Neural cell (in vitro differentiated cells): ENCODE measurements at regions not wholly inside any gene's neighbourhood (a gene's known extent, or its start where the extent isn't known, plus 50 kb on each side); places are given as distances from the start of the nearest gene placed in this dataset.

ENCODE experiments used
- H2AFZ ChIP-seq: fragments of 200-600, 300-800 bp; sonication (generic), shearing (Covaris generic); 2 replicates; pipeline ENCODE4 v1.6.0; 2014; ENCODE audit warnings: low read depth, mild to moderate bottlenecking, antibody characterized with exemption, low read length, moderate library complexity
- H3F3A ChIP-seq: fragments of 200-600 bp; shearing (Covaris generic); 2 replicates; pipeline ENCODE4 v1.6.1; 2016; ENCODE audit warnings: mild to moderate bottlenecking, moderate library complexity, mixed read lengths, antibody characterized with exemption, low read length; ENCODE audit not compliant: insufficient read depth, poor library complexity, severe bottlenecking
- H3K27ac ChIP-seq: fragments of 200-600, 300-800 bp; sonication (generic), shearing (Covaris generic); 2 replicates; pipeline ENCODE4 v1.5.1; 2014; ENCODE audit warnings: mild to moderate bottlenecking, low read length, moderate library complexity
- H3K27me3 ChIP-seq: fragments of 300-800, 200-600 bp; sonication (generic), shearing (Covaris generic); 2 replicates; pipeline ENCODE4 v1.6.0; 2014; ENCODE audit warnings: mild to moderate bottlenecking, low read depth, low read length, moderate library complexity; ENCODE audit not compliant: insufficient read depth
- H3K36me3 ChIP-seq: fragments of 300-800, 200-600 bp; sonication (generic), shearing (Covaris generic); 2 replicates; pipeline ENCODE4 v1.5.1; 2014; ENCODE audit warnings: mild to moderate bottlenecking, antibody characterized with exemption, low read length, moderate library complexity; ENCODE audit not compliant: insufficient read depth
- H3K4me2 ChIP-seq: fragments of 300-800, 200-600 bp; sonication (generic), shearing (Covaris generic); 2 replicates; pipeline ENCODE4 v1.6.0; 2014; ENCODE audit warnings: mild to moderate bottlenecking, low read length
- H3K4me3 ChIP-seq: fragments of 300-800, 200-600 bp; sonication (generic), shearing (Covaris generic); 2 replicates; pipeline ENCODE4 v1.5.1; 2014; ENCODE audit warnings: mild to moderate bottlenecking, low read length, moderate library complexity
- H3K79me2 ChIP-seq: fragments of 200-600 bp; shearing (Covaris generic); replicated peaks from 2 replicates; pipeline ENCODE4 v1.6.0; 2014; ENCODE audit warnings: mild to moderate bottlenecking, low read length, moderate library complexity; ENCODE audit not compliant: insufficient read depth
- H3K9ac ChIP-seq: fragments of 300-800, 200-600 bp; sonication (generic), shearing (Covaris generic); 2 replicates; pipeline ENCODE4 v1.6.1; 2016; ENCODE audit warnings: mild to moderate bottlenecking, low read length, mixed read lengths
- H3K9me2 ChIP-seq: fragments of 200-600 bp; shearing (Covaris generic); 2 replicates; pipeline ENCODE4 v1.6.1; 2016; ENCODE audit warnings: mild to moderate bottlenecking, low read length, mixed read lengths; ENCODE audit not compliant: insufficient read depth
- H3K9me3 ChIP-seq: fragments of 200-600, 300-800 bp; sonication (generic), shearing (Covaris generic); 2 replicates; pipeline ENCODE4 v1.6.1; 2016; ENCODE audit warnings: mild to moderate bottlenecking, mixed run types, low read length, moderate library complexity, mixed read lengths
- H4K20me1 ChIP-seq: fragments of 200-600 bp; shearing (Covaris generic); 2 replicates; pipeline ENCODE4 v1.6.1; 2016; ENCODE audit warnings: mild to moderate bottlenecking, mixed run types; ENCODE audit not compliant: insufficient read depth
- CTCF ChIP-seq: fragments of 450-650 bp; IDR thresholded peaks from 2 replicates; pipeline ENCODE4 v1.5.1; 2014; ENCODE audit warnings: antibody characterized with exemption, mild to moderate bottlenecking, moderate library complexity; ENCODE audit not compliant: poor library complexity, severe bottlenecking
- EP300 ChIP-seq: fragments of 450-650 bp; conservative IDR thresholded peaks from 2 replicates; pipeline ENCODE4 v1.6.1; 2014; ENCODE audit warnings: antibody characterized with exemption, mild to moderate bottlenecking, moderate library complexity; ENCODE audit not compliant: poor library complexity, severe bottlenecking
- EZH2 ChIP-seq: fragments of 200-600, 300-800 bp; shearing (Covaris generic), sonication (generic); IDR thresholded peaks from 2 replicates; pipeline ENCODE4 v1.6.1; 2014; ENCODE audit warnings: antibody characterized with exemption, low read length, borderline replicate concordance, mild to moderate bottlenecking; ENCODE audit not compliant: insufficient read depth, poor library complexity, severe bottlenecking
- MXI1 ChIP-seq: fragments of 450-650 bp; conservative IDR thresholded peaks from 2 replicates; pipeline ENCODE4 v1.6.1; 2014; ENCODE audit warnings: antibody characterized with exemption, mild to moderate bottlenecking; ENCODE audit not compliant: poor library complexity, severe bottlenecking
- POLR2AphosphoS5 ChIP-seq: IDR thresholded peaks from 2 replicates; pipeline ENCODE4 v1.6.1; 2012
- RAD21 ChIP-seq: fragments of 450-650 bp; conservative IDR thresholded peaks from 2 replicates; pipeline ENCODE4 v1.6.1; 2014; ENCODE audit warnings: antibody characterized with exemption, mild to moderate bottlenecking, moderate library complexity
- REST ChIP-seq: IDR thresholded peaks from 2 replicates; pipeline ENCODE4 v1.6.1; 2012; ENCODE audit warnings: borderline replicate concordance
- SMC3 ChIP-seq: fragments of 450-650 bp; conservative IDR thresholded peaks from 2 replicates; pipeline ENCODE4 v1.6.1; 2014; ENCODE audit warnings: antibody characterized with exemption, mild to moderate bottlenecking, moderate library complexity; ENCODE audit not compliant: poor library complexity
- TAF1 ChIP-seq: IDR thresholded peaks from 2 replicates; pipeline ENCODE4 v1.6.1; 2012; ENCODE audit warnings: low read depth

GRCh38 chr1:53381790-53382401, 54.0 kb upstream of the LRP8 start:
- no peaks in the 10 kb centered on the region for H3K9me2 ChIP-seq
- H3K9ac ChIP-seq = no peak overlapping the region
- H3K27me3 ChIP-seq = no peaks in the 10 kb centered on the region
- no peak overlapping the region for H2AFZ ChIP-seq
- no peak overlapping the region for H3K4me3 ChIP-seq
- H3K27ac ChIP-seq = no peak overlapping the region
- no peaks in the 10 kb centered on the region for H3K9me3 ChIP-seq
- no peaks in the 10 kb centered on the region for H4K20me1 ChIP-seq
- no peaks in the 10 kb centered on the region for H3K79me2 ChIP-seq
- H3F3A ChIP-seq = no peaks in the 10 kb centered on the region
- H3K4me2 ChIP-seq = no peak overlapping the region
- H3K36me3 ChIP-seq = no peaks in the 10 kb centered on the region
- TF ChIP-seq SMC3 (no peak), TAF1 (no peak), CTCF (no peak), RAD21 (no peak), POLR2AphosphoS5 (no peak), MXI1 (no peak), EP300 (no peak), EZH2 (no peak), REST (no peak)

GRCh38 chr1:53383136-53383870, 55.4 kb upstream of the LRP8 start:
- H3F3A ChIP-seq = no peaks in the 10 kb centered on the region
- H3K9me3 ChIP-seq = no peaks in the 10 kb centered on the region
- no peak overlapping the region for H3K4me2 ChIP-seq
- no peaks in the 10 kb centered on the region for H3K79me2 ChIP-seq
- no peak overlapping the region for H3K4me3 ChIP-seq
- H3K9me2 ChIP-seq = no peaks in the 10 kb centered on the region
- no peak overlapping the region for H3K27ac ChIP-seq
- no peak for TF ChIP-seq CTCF
- TF ChIP-seq MXI1 = no peak
- TF ChIP-seq SMC3 = no peak
- no peak for TF ChIP-seq REST
- no peak for TF ChIP-seq EP300
- TF ChIP-seq TAF1 = no peak
- no peak for TF ChIP-seq RAD21
- no peak for TF ChIP-seq POLR2AphosphoS5
- TF ChIP-seq EZH2 = no peak
- no peaks in the 10 kb centered on the region for H4K20me1 ChIP-seq
- H3K36me3 ChIP-seq = no peaks in the 10 kb centered on the region
- H2AFZ ChIP-seq = no peak overlapping the region
- H3K27me3 ChIP-seq = no peaks in the 10 kb centered on the region
- no peak overlapping the region for H3K9ac ChIP-seq
